ENCODE measurements at regions not wholly inside any gene's neighbourhood (a gene's known extent, or its start where the extent isn't known, plus 50 kb on each side); places are given as distances from the start of the nearest gene placed in this dataset.

DNA sequence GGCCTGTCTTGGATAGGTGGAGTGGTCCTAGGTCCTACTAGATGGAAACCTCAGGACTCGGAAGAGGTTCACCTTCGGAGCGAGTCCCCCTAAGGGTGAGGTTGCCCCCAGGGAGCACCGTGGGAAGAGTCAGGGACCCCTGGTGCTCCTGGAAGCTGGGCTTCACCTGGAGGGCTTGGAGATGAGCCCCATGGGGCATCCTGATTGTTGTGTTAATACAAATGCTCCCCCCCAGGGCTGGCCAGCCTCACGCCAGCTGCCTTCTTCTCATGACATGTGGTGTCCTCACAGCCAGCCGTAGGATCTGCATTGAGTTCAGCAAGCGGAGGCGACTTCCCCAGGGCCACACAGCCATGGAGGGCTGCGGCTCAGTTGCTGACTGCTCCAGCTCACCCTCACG is 1487.5 kb downstream of the BRD1 start:
- Histone ChIP-seq H3K27ac (ENCODE audit: low read depth, low read length) (no peak overlapping the region), H3K4me3 (ENCODE audit: low read depth in 1 of 2, low read length in 2 of 2) (no peak overlapping the region), H3K9me3 (ENCODE audit: control insufficient read depth in 1 of 2, low read length in 2 of 2) (no peaks in the 10 kb centered on the region), H3K36me3 (ENCODE audit: control insufficient read depth in 1 of 2, insufficient read depth in 2 of 2, low read length in 2 of 2) (no peaks in the 10 kb centered on the region), H3K27me3 (ENCODE audit: control insufficient read depth in 1 of 2, insufficient read depth in 2 of 2, low read length in 2 of 2) (no peaks in the 10 kb centered on the region), H3K4me1 (ENCODE audit: control insufficient read depth in 1 of 2, insufficient read depth in 2 of 2, low read length in 2 of 2) (no peaks in the 10 kb centered on the region), H3K9ac (ENCODE audit: low read depth in 1 of 2, low read length in 2 of 2) (no peak overlapping the region)

DNA sequence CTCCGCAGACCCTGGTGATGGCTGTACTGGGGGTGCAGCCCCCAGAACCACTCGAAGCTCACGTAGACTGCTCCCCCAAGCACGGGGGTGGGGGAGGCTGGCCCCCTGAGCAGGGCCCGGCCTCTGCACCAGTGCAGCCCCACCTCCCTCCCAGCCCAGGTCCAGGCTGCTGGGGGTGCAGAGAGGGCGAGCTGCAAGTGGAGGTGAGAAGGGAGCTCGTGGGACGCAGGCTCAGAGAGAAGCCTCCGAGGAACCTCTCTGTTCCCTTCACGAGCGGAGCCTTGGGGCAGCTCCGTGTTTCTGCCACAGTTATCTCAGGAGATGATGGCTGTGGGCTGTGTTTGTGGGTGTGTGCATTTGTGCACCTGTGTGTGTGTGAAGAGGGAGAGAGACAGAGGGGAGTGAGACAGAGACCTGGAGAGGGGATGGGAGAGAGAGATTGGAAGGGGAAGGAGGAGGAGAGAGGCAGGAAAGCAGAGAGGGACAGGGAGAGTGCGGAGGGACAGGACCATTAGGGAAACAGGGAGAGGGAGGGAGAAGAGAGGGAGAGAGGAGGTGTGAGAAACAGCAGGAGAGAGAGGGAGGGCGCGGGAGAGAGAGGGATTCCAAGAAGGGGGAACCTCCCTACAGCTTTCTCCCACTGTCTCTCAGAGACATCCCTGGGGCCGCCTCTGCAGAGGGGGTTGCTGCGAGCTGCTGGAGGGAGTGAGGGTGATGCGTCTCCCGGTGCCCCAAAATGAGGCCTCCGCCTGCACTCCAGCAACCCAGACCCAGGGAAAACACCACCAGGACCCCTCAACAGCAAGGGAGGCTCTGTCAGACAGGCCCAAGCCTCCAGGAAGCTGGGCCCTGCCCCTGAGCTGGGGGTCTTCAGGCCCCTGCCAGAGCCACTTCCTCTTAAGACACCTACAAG is 1488.6 kb downstream of the BRD1 start:
- H3K9ac ChIP-seq (ENCODE audit: low read depth in 1 of 2, low read length in 2 of 2) = no peak overlapping the region
- no peak overlapping the region for H3K27ac ChIP-seq (ENCODE audit: low read depth, low read length)
- no peaks in the 10 kb centered on the region for H3K9me3 ChIP-seq (ENCODE audit: control insufficient read depth in 1 of 2, low read length in 2 of 2)
- no peaks in the 10 kb centered on the region for H3K27me3 ChIP-seq (ENCODE audit: control insufficient read depth in 1 of 2, insufficient read depth in 2 of 2, low read length in 2 of 2)
- no peaks in the 10 kb centered on the region for H3K36me3 ChIP-seq (ENCODE audit: control insufficient read depth in 1 of 2, insufficient read depth in 2 of 2, low read length in 2 of 2)
- H3K4me1 ChIP-seq (ENCODE audit: control insufficient read depth in 1 of 2, insufficient read depth in 2 of 2, low read length in 2 of 2) = no peaks in the 10 kb centered on the region
- H3K4me3 ChIP-seq (ENCODE audit: low read depth in 1 of 2, low read length in 2 of 2) = no peak overlapping the region

DNA sequence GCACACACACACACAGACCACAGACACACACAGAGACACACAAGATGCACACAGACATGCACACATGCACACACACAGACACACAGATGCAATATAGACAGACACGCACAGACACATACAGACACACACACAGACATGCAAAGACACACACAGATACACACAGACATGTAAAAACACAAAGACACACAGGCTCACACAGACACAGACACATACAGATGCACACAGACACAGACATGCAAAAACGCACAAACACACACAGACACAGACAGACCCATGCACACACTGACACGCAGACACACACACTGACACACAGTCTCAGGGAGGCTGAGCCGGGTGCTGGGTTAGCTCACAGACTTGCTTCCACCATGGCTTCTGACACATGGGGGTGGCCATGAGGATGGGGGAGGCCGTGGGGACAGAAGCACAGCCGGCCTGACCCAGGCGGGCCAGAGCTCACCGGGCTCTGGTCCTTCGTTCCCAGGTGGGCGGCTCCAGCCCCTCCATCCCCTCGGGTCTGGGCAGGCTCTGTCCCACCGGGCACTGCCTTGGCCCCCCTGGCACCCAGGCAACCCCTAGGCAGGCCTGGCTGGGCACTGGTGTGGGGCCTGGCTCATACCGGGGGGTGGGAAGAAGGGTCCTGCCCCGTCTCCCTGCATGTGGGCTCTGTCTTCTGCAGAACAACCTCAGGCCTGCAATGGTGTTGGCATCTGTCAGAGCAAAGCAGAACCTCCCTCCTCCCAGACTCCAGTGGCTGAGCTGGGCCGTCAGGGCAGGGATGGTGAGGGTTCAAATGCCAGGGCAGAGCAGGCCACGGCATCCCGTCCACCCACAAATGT is 1489.5 kb downstream of the BRD1 start:
- no peak overlapping the region for H3K27ac ChIP-seq (ENCODE audit: low read depth, low read length)
- no peak overlapping the region for H3K4me3 ChIP-seq (ENCODE audit: low read depth in 1 of 2, low read length in 2 of 2)
- H3K4me1 ChIP-seq (ENCODE audit: control insufficient read depth in 1 of 2, insufficient read depth in 2 of 2, low read length in 2 of 2) = no peaks in the 10 kb centered on the region
- H3K27me3 ChIP-seq (ENCODE audit: control insufficient read depth in 1 of 2, insufficient read depth in 2 of 2, low read length in 2 of 2) = no peaks in the 10 kb centered on the region
- no peaks in the 10 kb centered on the region for H3K36me3 ChIP-seq (ENCODE audit: control insufficient read depth in 1 of 2, insufficient read depth in 2 of 2, low read length in 2 of 2)
- H3K9ac ChIP-seq (ENCODE audit: low read depth in 1 of 2, low read length in 2 of 2) = no peak overlapping the region
- H3K9me3 ChIP-seq (ENCODE audit: control insufficient read depth in 1 of 2, low read length in 2 of 2) = no peaks in the 10 kb centered on the region

DNA sequence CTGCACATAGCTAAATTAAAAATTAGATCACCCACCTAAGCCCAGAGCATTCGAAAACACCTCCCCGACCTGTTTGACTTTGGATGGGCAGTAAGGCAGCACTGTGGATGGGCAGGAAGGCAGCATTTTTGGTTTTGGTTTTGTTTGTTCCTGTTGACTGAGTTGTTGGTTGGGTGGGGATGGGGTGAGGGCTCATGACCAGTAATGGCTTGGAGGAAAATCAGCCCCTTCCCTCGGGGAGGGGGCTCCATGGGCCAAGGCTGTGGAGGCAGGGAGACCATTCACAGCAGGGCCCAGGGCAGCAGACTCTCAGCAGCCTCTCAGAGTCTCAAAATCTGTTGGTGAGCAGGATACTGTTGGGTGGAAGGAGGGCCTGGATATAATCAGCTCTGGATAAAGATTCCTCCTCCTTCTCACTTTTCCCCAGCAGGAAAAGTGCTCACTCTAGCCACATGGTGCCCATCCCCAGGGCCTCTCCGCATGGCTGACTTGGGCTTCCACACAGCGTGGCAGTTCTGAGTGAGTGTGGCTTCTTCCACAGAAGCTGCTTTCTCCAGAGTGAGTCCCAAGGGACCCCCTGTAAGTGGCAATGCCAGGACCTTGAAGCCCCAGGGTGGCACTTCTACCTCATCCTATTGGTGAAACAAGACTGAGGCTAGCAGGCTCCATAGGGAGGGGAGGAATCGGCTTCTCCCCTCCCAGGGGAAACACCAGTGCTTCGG is 1491.2 kb downstream of the BRD1 start:
- Histone ChIP-seq H3K4me1 (ENCODE audit: control insufficient read depth in 1 of 2, insufficient read depth in 2 of 2, low read length in 2 of 2) (no peaks in the 10 kb centered on the region), H3K27me3 (ENCODE audit: control insufficient read depth in 1 of 2, insufficient read depth in 2 of 2, low read length in 2 of 2) (no peaks in the 10 kb centered on the region), H3K9ac (ENCODE audit: low read depth in 1 of 2, low read length in 2 of 2) (no peak overlapping the region), H3K9me3 (ENCODE audit: control insufficient read depth in 1 of 2, low read length in 2 of 2) (no peaks in the 10 kb centered on the region), H3K27ac (ENCODE audit: low read depth, low read length) (no peak overlapping the region), H3K36me3 (ENCODE audit: control insufficient read depth in 1 of 2, insufficient read depth in 2 of 2, low read length in 2 of 2) (no peaks in the 10 kb centered on the region), H3K4me3 (ENCODE audit: low read depth in 1 of 2, low read length in 2 of 2) (no peak overlapping the region)

DNA sequence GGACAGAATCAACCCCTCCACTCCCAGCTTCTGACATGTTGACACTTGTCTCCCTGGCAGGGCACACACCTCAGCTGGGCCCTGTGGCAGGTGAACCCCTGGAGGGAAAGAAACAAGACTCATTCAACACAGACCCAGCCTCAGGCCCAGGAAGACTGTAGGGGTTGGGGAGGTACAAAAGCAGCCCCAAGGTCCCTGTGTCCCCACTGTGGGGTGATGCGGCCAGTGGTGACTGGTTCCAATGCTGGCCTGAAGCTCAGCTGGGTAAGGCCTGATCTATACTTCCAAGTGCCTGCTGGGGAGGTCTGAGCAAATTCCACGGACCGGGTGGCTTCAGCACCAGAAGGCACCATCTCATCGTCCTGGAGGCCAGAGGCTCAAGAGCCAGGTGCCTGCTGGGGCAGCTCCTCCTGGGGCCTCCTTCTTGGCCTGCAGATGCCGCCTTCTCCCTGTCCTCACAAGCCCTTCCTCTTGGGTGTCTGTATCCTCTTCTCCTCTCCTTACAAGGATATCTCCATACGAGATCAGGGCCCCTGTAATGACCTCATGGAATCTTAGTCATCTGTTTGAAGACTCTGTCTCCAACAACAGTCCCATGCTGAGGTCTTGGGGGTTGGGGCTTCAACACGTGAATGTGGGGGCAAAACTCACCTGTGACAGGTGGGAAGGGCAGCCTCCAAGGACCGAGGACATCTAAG is 1492.1 kb downstream of the BRD1 start:
- Histone ChIP-seq H3K36me3 (ENCODE audit: control insufficient read depth in 1 of 2, insufficient read depth in 2 of 2, low read length in 2 of 2) (no peaks in the 10 kb centered on the region), H3K4me3 (ENCODE audit: low read depth in 1 of 2, low read length in 2 of 2) (no peak overlapping the region), H3K27me3 (ENCODE audit: control insufficient read depth in 1 of 2, insufficient read depth in 2 of 2, low read length in 2 of 2) (no peaks in the 10 kb centered on the region), H3K9me3 (ENCODE audit: control insufficient read depth in 1 of 2, low read length in 2 of 2) (no peaks in the 10 kb centered on the region), H3K9ac (ENCODE audit: low read depth in 1 of 2, low read length in 2 of 2) (no peak overlapping the region), H3K27ac (ENCODE audit: low read depth, low read length) (no peak overlapping the region), H3K4me1 (ENCODE audit: control insufficient read depth in 1 of 2, insufficient read depth in 2 of 2, low read length in 2 of 2) (no peaks in the 10 kb centered on the region)

DNA sequence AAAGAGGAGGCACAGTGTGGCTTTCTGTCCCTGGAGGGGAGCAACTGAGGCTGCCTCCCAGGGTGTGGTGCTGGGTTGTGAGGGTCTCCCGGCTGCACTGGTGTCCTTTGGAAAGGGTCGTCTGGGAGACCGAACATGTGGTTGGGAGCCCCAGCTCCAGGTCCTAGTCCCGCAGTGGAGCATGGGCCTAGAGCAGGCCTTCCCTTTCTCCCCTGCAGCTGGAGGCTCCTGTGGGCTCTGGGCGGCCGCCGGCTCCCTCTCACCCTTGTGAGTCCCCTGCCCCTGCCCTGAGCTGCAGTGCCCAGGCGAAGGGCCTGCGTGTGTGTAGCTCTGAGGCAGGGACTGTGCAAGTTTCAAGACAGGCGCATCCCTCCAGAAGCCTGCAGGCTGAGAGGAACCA is 1492.7 kb downstream of the BRD1 start:
- Histone ChIP-seq H3K4me1 (ENCODE audit: control insufficient read depth in 1 of 2, insufficient read depth in 2 of 2, low read length in 2 of 2) (no peaks in the 10 kb centered on the region), H3K27me3 (ENCODE audit: control insufficient read depth in 1 of 2, insufficient read depth in 2 of 2, low read length in 2 of 2) (no peaks in the 10 kb centered on the region), H3K4me3 (ENCODE audit: low read depth in 1 of 2, low read length in 2 of 2) (no peak overlapping the region), H3K27ac (ENCODE audit: low read depth, low read length) (no peak overlapping the region), H3K9ac (ENCODE audit: low read depth in 1 of 2, low read length in 2 of 2) (no peak overlapping the region), H3K9me3 (ENCODE audit: control insufficient read depth in 1 of 2, low read length in 2 of 2) (no peaks in the 10 kb centered on the region), H3K36me3 (ENCODE audit: control insufficient read depth in 1 of 2, insufficient read depth in 2 of 2, low read length in 2 of 2) (no peaks in the 10 kb centered on the region)

DNA sequence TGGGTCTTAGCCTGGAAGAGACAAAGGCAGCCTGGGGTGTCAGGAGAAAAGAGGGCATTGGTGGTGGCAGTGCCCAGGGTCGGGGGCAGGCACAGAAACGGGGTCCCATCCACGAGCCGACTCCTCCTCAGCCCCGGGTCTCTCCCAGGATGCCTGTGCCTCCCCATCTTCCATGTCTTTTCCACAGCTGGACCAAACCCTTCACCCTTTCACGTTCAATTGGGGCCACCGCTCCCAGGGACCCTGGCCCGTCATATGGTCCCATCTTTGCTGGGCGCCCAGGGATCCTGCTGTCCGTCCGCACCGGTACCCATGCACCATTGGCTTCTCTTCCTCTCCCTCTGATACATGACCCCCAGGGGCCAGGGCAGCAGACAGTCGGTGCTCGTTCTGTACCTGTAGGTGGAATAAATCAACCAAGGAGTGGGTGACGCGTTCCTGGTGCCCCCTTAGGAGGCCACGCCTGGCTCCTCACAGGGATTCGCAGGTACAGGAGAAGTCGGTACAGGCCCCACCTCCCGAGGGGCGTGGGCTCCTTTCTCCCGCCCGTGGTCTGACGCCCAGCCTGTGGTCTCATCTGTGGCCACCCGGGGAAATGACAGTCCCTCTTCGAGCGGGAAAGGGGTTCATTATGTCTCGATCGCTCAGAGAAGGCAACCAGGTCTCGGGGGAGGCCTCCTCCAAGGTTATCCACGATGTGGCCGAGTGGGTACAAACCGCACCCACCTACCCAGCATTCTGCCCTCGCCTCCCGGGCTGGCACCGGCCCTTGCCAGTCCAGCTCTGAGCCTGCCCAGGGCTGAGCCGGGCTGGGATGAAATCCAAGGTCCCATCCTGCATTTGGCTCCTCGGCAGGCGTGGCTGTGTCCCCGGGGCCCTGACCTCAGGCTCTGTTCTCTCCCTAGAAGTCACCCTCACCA is 1493.6 kb downstream of the BRD1 start:
- Histone ChIP-seq H3K4me3 (ENCODE audit: low read depth in 1 of 2, low read length in 2 of 2) (no peak overlapping the region), H3K4me1 (ENCODE audit: control insufficient read depth in 1 of 2, insufficient read depth in 2 of 2, low read length in 2 of 2) (no peaks in the 10 kb centered on the region), H3K27ac (ENCODE audit: low read depth, low read length) (no peak overlapping the region), H3K27me3 (ENCODE audit: control insufficient read depth in 1 of 2, insufficient read depth in 2 of 2, low read length in 2 of 2) (no peaks in the 10 kb centered on the region), H3K36me3 (ENCODE audit: control insufficient read depth in 1 of 2, insufficient read depth in 2 of 2, low read length in 2 of 2) (no peaks in the 10 kb centered on the region), H3K9me3 (ENCODE audit: control insufficient read depth in 1 of 2, low read length in 2 of 2) (no peaks in the 10 kb centered on the region), H3K9ac (ENCODE audit: low read depth in 1 of 2, low read length in 2 of 2) (no peak overlapping the region)

DNA sequence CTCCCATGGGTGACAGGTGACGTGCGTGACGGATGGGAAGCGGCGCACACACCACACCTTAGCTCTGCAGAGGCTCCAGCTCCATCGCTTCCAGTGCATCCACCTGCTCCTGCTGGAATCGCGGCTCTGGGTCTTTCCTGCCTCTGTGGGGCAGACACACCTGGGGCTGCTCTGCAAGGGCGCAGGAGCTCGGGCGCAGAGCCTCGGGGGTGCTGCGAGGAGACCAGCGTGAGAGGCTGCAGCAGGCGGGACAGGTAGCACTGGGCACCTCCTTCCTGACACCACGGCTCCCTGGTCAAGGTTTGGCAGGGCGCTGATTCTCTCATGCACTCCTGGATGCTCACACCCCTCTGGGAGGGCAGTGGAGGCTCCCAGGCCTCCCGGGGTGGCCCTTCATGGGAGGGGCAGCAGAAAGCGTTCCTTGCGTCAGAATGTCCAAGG is 1494.3 kb downstream of the BRD1 start:
- H3K27ac ChIP-seq (ENCODE audit: low read depth, low read length) = no peak overlapping the region
- no peaks in the 10 kb centered on the region for H3K27me3 ChIP-seq (ENCODE audit: control insufficient read depth in 1 of 2, insufficient read depth in 2 of 2, low read length in 2 of 2)
- H3K4me1 ChIP-seq (ENCODE audit: control insufficient read depth in 1 of 2, insufficient read depth in 2 of 2, low read length in 2 of 2) = no peaks in the 10 kb centered on the region
- H3K36me3 ChIP-seq (ENCODE audit: control insufficient read depth in 1 of 2, insufficient read depth in 2 of 2, low read length in 2 of 2) = no peaks in the 10 kb centered on the region
- peaks cover 0 to 2% of the 10 kb centered on the region in 2 donors for H3K9me3 ChIP-seq (ENCODE audit: control insufficient read depth in 1 of 2, low read length in 2 of 2)
- H3K4me3 ChIP-seq (ENCODE audit: low read depth in 1 of 2, low read length in 2 of 2) = no peak overlapping the region
- no peak overlapping the region for H3K9ac ChIP-seq (ENCODE audit: low read depth in 1 of 2, low read length in 2 of 2)

Measured in duodenal mucosa (tissue), 2 donors.